ENCODE measurements at regions not wholly inside any gene's neighbourhood (a gene's known extent, or its start where the extent isn't known, plus 50 kb on each side); places are given as distances from the start of the nearest gene placed in this dataset.

DNA sequence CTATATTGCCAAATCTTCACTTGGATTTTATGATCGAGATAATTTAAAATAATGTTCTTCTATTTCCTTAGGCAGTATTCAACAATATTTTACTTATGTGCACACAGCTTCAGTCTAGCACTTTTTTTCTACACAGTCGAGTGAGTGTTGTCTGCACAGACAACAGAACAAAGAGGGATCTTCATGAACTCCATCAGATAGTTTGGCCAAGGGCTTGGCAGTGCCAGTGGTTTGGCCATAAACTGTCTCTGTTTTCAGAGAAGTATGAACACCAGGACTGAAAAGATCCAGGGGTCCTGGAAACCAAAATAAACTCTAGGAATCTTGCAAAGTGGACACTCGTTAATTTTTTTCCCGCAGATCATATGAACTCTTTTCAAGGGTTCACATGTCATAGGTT lies 547.3 kb downstream of the PLCL1 start:
- Histone ChIP-seq H3K27ac (ENCODE audit: insufficient read depth, low read depth, low read length) (no peak overlapping the region), H3K36me3 (ENCODE audit: control insufficient read depth in 2 of 2, extremely low read depth in 1 of 2, insufficient read depth in 2 of 2, low read length in 2 of 2) (no peaks in the 10 kb centered on the region), H2AFZ (ENCODE audit: low read depth, low read length) (no peak overlapping the region), H3K4me2 (ENCODE audit: insufficient read depth, low read length) (no peak overlapping the region), H3K9ac (replicated peaks; ENCODE audit: extremely low read depth, insufficient read depth, low read length) (no peak overlapping the region), H3K4me3 (replicated peaks in 1 of 3; ENCODE audit: insufficient read depth in 1 of 3, low read depth in 1 of 3, low read length in 3 of 3) (no peak overlapping the region), H4K20me1 (replicated peaks; ENCODE audit: control insufficient read depth, extremely low read depth, insufficient read depth, low read length) (no peaks in the 10 kb centered on the region), H3K27me3 (ENCODE audit: control insufficient read depth in 2 of 2, insufficient read depth in 2 of 2, low read length in 2 of 2) (no peaks in the 10 kb centered on the region), H3K79me2 (ENCODE audit: control insufficient read depth, insufficient read depth, low read length) (no peaks in the 10 kb centered on the region), H3K9me3 (replicated peaks; ENCODE audit: control insufficient read depth, insufficient read depth, low read length) (no peaks in the 10 kb centered on the region), H3K9me1 (replicated peaks; ENCODE audit: control insufficient read depth, extremely low read depth, insufficient read depth, low read length) (no peaks in the 10 kb centered on the region), H3K4me1 (ENCODE audit: control insufficient read depth, extremely low read depth, insufficient read depth, low read length) (no peaks in the 10 kb centered on the region)
- intact Hi-C loops (cut with micrococcal nuclease): no loop called here
- FAIRE-seq (no peak), DNase-seq (ENCODE audit: low read depth, low spot score) (no peak)
- POLR2A ChIA-PET: no interaction called here
- BruUV-seq (replicated peaks): no TSS peak
- CTCF ChIA-PET: no interaction called here
- TF ChIP-seq, protein P1, sequence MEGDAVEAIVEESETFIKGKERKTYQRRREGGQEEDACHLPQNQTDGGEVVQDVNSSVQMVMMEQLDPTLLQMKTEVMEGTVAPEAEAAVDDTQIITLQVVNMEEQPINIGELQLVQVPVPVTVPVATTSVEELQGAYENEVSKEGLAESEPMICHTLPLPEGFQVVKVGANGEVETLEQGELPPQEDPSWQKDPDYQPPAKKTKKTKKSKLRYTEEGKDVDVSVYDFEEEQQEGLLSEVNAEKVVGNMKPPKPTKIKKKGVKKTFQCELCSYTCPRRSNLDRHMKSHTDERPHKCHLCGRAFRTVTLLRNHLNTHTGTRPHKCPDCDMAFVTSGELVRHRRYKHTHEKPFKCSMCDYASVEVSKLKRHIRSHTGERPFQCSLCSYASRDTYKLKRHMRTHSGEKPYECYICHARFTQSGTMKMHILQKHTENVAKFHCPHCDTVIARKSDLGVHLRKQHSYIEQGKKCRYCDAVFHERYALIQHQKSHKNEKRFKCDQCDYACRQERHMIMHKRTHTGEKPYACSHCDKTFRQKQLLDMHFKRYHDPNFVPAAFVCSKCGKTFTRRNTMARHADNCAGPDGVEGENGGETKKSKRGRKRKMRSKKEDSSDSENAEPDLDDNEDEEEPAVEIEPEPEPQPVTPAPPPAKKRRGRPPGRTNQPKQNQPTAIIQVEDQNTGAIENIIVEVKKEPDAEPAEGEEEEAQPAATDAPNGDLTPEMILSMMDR (IDR thresholded peaks at IDR 0.05; ENCODE audit: extremely low read depth in 1 of 2, insufficient read depth in 1 of 2, low read depth in 1 of 2, low read length in 2 of 2): no peak
- TF ChIP-seq FOS (IDR thresholded peaks at IDR 0.05; ENCODE audit: borderline replicate concordance, insufficient read depth, low read length) (no peak), POLR2AphosphoS5 (IDR thresholded peaks at IDR 0.05; ENCODE audit: insufficient read depth, low read depth, low read length) (no peak), POLR2A (IDR thresholded peaks at IDR 0.05; ENCODE audit: low read depth, low read length) (no peak), JUN (IDR thresholded peaks at IDR 0.05; ENCODE audit: borderline replicate concordance, insufficient read depth, insufficient read length, low read depth) (no peak), EZH2 (IDR thresholded peaks at IDR 0.05; ENCODE audit: borderline replicate concordance, low read depth, low read length, severe bottlenecking) (no peak), GATA2 (IDR thresholded peaks at IDR 0.05; ENCODE audit: insufficient read depth, insufficient read length, low read depth, low read length) (no peak), MYC (IDR thresholded peaks at IDR 0.05; ENCODE audit: low read depth, low read length) (no peak)
- TF ChIP-seq, protein P2, sequence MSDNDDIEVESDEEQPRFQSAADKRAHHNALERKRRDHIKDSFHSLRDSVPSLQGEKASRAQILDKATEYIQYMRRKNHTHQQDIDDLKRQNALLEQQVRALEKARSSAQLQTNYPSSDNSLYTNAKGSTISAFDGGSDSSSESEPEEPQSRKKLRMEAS (IDR thresholded peaks at IDR 0.05; ENCODE audit: insufficient read depth, insufficient read length): no peak
- dilution Hi-C loops (cut with MboI; ENCODE audit: extremely low pct_ligation_motif_present, low sequenced_read_pairs): no loop called here
